ENCODE measurements at regions not wholly inside any gene's neighbourhood (a gene's known extent, or its start where the extent isn't known, plus 50 kb on each side); places are given as distances from the start of the nearest gene placed in this dataset.

DNA sequence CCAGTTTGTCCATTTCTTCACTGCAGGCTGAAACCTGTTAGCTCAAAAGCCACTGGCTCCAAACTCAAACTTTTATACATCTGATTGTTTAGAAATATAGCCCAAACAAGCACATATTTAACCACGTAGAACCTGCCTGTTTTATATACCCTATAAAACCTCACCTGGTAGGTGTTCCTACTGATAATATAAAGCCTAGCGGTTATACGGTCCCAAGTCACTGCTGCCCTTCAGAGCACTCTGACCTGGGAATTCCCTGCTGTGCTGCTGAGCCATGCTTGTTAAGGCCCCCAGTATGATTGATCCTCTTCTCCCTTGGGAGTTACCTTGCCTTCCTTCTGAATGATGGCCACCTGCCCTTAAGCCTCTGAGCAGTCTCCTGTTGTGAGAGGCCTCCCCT lies 432.8 kb upstream of the LCORL start:
- Histone ChIP-seq H3K9me3 (ENCODE audit: insufficient read depth, low read length) (no peaks in the 10 kb centered on the region), H3K27ac (ENCODE audit: low read depth, low read length) (no peak overlapping the region), H3K79me2 (ENCODE audit: insufficient read depth, low read length) (no peaks in the 10 kb centered on the region), H3K4me2 (ENCODE audit: low read depth, low read length, poor library complexity, severe bottlenecking) (no peak overlapping the region), H3K27me3 (ENCODE audit: low read length) (no peaks in the 10 kb centered on the region), H3K9me2 (replicated peaks; ENCODE audit: insufficient read depth, low read length) (no peaks in the 10 kb centered on the region), H3F3A (ENCODE audit: insufficient read depth) (no peaks in the 10 kb centered on the region), H2AFZ (ENCODE audit: low read depth, low read length, severe bottlenecking) (no peak overlapping the region), H3K4me3 (ENCODE audit: insufficient read depth, low read length, poor library complexity, severe bottlenecking) (no peak overlapping the region), H3K9ac (ENCODE audit: low read length) (no peak overlapping the region), H4K20me1 (ENCODE audit: low read depth, low read length) (no peaks in the 10 kb centered on the region), H3K36me3 (ENCODE audit: low read length) (no peaks in the 10 kb centered on the region)
- no peak for TF ChIP-seq EZH2phosphoT487 (conservative IDR thresholded peaks at IDR 0.05; ENCODE audit: low read length)
- TF ChIP-seq, protein P1, sequence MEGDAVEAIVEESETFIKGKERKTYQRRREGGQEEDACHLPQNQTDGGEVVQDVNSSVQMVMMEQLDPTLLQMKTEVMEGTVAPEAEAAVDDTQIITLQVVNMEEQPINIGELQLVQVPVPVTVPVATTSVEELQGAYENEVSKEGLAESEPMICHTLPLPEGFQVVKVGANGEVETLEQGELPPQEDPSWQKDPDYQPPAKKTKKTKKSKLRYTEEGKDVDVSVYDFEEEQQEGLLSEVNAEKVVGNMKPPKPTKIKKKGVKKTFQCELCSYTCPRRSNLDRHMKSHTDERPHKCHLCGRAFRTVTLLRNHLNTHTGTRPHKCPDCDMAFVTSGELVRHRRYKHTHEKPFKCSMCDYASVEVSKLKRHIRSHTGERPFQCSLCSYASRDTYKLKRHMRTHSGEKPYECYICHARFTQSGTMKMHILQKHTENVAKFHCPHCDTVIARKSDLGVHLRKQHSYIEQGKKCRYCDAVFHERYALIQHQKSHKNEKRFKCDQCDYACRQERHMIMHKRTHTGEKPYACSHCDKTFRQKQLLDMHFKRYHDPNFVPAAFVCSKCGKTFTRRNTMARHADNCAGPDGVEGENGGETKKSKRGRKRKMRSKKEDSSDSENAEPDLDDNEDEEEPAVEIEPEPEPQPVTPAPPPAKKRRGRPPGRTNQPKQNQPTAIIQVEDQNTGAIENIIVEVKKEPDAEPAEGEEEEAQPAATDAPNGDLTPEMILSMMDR (IDR thresholded peaks at IDR 0.05; ENCODE audit: insufficient read depth, low read length, poor library complexity, severe bottlenecking): no peak

DNA sequence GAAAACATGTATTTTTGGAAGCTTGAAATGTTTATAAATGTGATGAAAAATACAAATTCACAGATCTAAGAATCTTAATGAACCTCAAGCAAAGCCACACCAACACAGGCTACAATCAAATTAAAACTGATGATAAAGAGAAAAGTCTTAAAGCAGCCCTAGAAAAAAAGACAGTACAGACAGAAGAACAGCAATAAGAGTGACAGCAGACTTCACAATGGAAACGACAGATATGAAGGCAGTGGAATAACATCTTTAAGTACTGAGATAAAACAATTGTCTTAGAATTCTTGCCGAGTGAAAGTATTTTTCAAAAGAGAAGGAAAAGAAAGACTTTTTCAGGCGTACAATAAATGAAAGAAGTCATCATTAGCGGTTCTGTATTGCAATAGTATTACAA lies 423.6 kb upstream of the LCORL start:
- H3K9ac ChIP-seq (ENCODE audit: low read length): no peak overlapping the region
- no peaks in the 10 kb centered on the region for H3K27me3 ChIP-seq (ENCODE audit: low read length)
- H3K27ac ChIP-seq (ENCODE audit: low read depth, low read length): no peak overlapping the region
- H3K4me3 ChIP-seq (ENCODE audit: insufficient read depth, low read length, poor library complexity, severe bottlenecking): no peak overlapping the region
- no peaks in the 10 kb centered on the region for H3F3A ChIP-seq (ENCODE audit: insufficient read depth)
- no peak for TF ChIP-seq EZH2phosphoT487 (conservative IDR thresholded peaks at IDR 0.05; ENCODE audit: low read length)
- TF ChIP-seq, protein P1 (IDR thresholded peaks at IDR 0.05; ENCODE audit: insufficient read depth, low read length, poor library complexity, severe bottlenecking): no peak
- no peaks in the 10 kb centered on the region for H3K9me3 ChIP-seq (ENCODE audit: insufficient read depth, low read length)
- no peaks in the 10 kb centered on the region for H3K79me2 ChIP-seq (ENCODE audit: insufficient read depth, low read length)
- no peaks in the 10 kb centered on the region for H3K9me2 ChIP-seq (replicated peaks; ENCODE audit: insufficient read depth, low read length)
- H3K4me2 ChIP-seq (ENCODE audit: low read depth, low read length, poor library complexity, severe bottlenecking): no peak overlapping the region
- H3K36me3 ChIP-seq (ENCODE audit: low read length): no peaks in the 10 kb centered on the region
- H4K20me1 ChIP-seq (ENCODE audit: low read depth, low read length): no peaks in the 10 kb centered on the region
- no peak overlapping the region for H2AFZ ChIP-seq (ENCODE audit: low read depth, low read length, severe bottlenecking)

DNA sequence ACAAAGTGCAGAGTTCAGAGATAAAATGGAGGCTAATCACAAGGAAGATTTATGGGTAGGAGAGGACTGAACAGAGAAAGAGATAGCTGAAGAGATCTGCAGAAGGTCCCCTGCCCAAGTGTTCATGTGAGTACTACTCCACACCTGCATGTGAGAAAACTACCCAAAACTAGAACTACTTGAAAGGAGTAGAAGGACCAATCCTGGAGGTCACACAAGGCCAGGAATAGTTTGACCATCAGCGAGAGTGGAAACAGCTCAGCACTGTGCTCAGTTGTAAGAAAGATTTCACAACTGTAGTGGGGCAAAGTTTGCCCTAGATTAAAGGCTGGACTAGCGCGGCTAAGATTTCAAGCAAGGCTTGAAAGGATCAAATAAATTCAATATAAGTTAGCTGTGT lies 422.7 kb upstream of the LCORL start:
- no peaks in the 10 kb centered on the region for H3K36me3 ChIP-seq (ENCODE audit: low read length)
- no peaks in the 10 kb centered on the region for H3K9me2 ChIP-seq (replicated peaks; ENCODE audit: insufficient read depth, low read length)
- no peak overlapping the region for H3K27ac ChIP-seq (ENCODE audit: low read depth, low read length)
- no peaks in the 10 kb centered on the region for H3K79me2 ChIP-seq (ENCODE audit: insufficient read depth, low read length)
- H4K20me1 ChIP-seq (ENCODE audit: low read depth, low read length): no peaks in the 10 kb centered on the region
- H3K27me3 ChIP-seq (ENCODE audit: low read length): no peaks in the 10 kb centered on the region
- H3F3A ChIP-seq (ENCODE audit: insufficient read depth): no peaks in the 10 kb centered on the region
- H3K9me3 ChIP-seq (ENCODE audit: insufficient read depth, low read length): no peaks in the 10 kb centered on the region
- H2AFZ ChIP-seq (ENCODE audit: low read depth, low read length, severe bottlenecking): no peak overlapping the region
- no peak overlapping the region for H3K9ac ChIP-seq (ENCODE audit: low read length)
- H3K4me2 ChIP-seq (ENCODE audit: low read depth, low read length, poor library complexity, severe bottlenecking): no peak overlapping the region
- TF ChIP-seq, protein P1 (IDR thresholded peaks at IDR 0.05; ENCODE audit: insufficient read depth, low read length, poor library complexity, severe bottlenecking): no peak
- no peak for TF ChIP-seq EZH2phosphoT487 (conservative IDR thresholded peaks at IDR 0.05; ENCODE audit: low read length)
- no peak overlapping the region for H3K4me3 ChIP-seq (ENCODE audit: insufficient read depth, low read length, poor library complexity, severe bottlenecking)

DNA sequence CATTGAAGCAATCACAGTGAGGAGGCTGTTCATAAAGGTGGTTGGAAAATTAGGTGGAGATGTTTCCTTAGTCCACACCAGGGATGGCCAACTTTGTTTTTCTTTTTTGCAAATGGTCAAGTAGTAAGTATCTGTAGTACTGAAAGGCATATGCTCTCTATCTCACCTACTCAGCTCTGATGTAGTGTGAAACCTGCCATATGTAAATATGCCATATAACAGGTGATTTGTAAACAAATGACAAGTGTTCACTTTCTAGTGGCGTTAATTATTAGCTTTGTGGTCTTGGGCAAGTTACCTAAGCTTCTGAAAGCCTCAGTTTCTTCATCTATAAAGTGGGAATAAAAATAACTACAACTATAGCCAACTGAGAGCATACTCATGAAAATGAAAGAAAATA lies 421.4 kb upstream of the LCORL start:
- no peak overlapping the region for H3K4me2 ChIP-seq (ENCODE audit: low read depth, low read length, poor library complexity, severe bottlenecking)
- no peaks in the 10 kb centered on the region for H4K20me1 ChIP-seq (ENCODE audit: low read depth, low read length)
- H3K27ac ChIP-seq (ENCODE audit: low read depth, low read length): no peak overlapping the region
- H3K79me2 ChIP-seq (ENCODE audit: insufficient read depth, low read length): no peaks in the 10 kb centered on the region
- H3K27me3 ChIP-seq (ENCODE audit: low read length): no peaks in the 10 kb centered on the region
- no peak overlapping the region for H2AFZ ChIP-seq (ENCODE audit: low read depth, low read length, severe bottlenecking)
- no peaks in the 10 kb centered on the region for H3K9me2 ChIP-seq (replicated peaks; ENCODE audit: insufficient read depth, low read length)
- H3F3A ChIP-seq (ENCODE audit: insufficient read depth): no peaks in the 10 kb centered on the region
- TF ChIP-seq, protein P1 (IDR thresholded peaks at IDR 0.05; ENCODE audit: insufficient read depth, low read length, poor library complexity, severe bottlenecking): no peak
- TF ChIP-seq EZH2phosphoT487 (conservative IDR thresholded peaks at IDR 0.05; ENCODE audit: low read length): no peak
- H3K36me3 ChIP-seq (ENCODE audit: low read length): no peaks in the 10 kb centered on the region
- H3K4me3 ChIP-seq (ENCODE audit: insufficient read depth, low read length, poor library complexity, severe bottlenecking): no peak overlapping the region
- no peaks in the 10 kb centered on the region for H3K9me3 ChIP-seq (ENCODE audit: insufficient read depth, low read length)
- H3K9ac ChIP-seq (ENCODE audit: low read length): no peak overlapping the region

All from SU-DHL-6 (cell line).